GM19395 (cell line): ENCODE measurements at regions not wholly inside any gene's neighbourhood (a gene's known extent, or its start where the extent isn't known, plus 50 kb on each side); places are given as distances from the start of the nearest gene placed in this dataset.

ENCODE experiments used
- ATAC-seq: cut with Tn5 transposase; IDR thresholded peaks from one replicate; pipeline ENCODE4 v1.9.1; 2021; ENCODE audit warnings: mild to moderate bottlenecking, moderate library complexity; ENCODE audit not compliant: unreplicated experiment

DNA sequence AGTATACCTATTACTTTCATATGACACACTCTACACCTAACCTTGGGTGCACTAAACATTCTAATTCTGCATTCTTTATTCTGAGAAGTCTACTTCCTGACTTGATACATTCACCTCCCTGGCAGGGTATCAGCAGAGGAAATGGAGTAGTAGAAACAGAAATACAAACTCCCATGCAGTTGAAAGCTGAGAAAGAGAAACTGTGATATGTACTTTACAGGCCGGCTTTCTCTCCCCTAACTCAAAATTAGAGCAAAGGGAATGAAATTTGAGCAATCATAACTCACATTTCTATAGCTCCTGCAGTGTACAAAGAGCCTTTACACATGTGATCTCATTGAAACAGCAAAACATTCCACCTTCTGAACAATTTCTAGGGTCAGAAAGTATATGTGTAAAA lies 135.5 kb upstream of the COL8A1 start:
- no peak for ATAC-seq

DNA sequence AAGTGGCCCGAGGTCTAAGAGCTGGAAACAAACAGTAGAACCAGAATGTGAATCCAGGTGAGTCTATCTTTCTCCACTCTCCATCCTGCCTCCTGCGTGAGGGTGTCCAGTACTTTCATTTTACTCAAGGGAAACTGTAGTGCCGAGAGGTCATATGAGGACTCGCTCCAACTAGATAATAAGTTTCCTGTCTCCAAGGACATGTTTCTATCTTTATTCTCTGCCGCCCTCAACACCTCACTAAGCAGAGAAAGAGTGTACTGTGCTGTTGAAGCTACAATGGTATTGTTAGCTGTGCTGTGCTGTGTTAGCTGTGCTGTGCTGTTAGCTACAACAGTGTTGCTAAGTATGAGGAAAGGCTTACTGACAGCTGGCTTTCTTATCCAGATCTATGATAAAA lies 137.9 kb upstream of the COL8A1 start:
- ATAC-seq, result no peak

DNA sequence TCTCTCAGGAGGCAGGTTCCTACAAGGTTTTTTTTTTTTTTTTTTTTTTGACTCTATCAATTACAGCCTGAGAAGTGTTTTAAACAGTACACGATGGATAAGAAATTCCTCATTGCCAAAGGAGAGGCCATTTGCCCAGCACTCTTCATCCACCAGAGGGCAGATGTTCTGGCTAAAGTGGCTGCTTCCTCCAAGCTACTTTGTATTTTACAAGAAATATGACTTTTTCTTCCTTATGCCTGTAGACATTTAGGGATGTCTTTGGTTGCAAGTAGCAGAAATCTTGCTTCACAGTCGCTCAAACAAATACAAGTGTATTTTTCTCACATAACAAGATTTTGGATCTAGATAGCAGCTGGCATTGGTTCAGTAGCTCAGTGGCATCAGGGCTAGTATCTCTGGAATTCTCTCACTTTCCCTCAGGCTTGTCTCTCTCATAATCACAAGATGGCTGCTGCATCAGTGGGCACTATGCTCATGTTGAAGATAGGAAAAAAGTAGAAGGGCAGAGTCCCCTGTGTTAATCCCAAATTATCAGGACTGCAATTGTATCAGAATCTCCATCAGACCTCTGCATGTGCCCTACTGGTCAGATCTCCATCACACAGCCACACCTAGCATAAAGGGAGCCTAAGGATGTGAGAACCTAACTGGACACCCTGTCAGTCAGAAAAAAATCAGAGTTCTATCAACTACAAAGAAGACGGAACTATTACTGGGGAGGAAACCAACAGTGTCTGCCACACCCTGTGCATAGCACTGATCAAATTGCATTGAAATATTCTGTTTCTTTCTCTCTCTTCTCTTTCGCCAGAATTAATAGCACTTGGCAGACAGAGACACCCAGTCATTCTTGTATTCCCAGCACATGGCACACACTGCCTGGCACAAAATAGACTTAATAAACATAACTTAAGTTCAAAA lies 138.9 kb upstream of the COL8A1 start:
- ATAC-seq, result peak; percentile 72

DNA sequence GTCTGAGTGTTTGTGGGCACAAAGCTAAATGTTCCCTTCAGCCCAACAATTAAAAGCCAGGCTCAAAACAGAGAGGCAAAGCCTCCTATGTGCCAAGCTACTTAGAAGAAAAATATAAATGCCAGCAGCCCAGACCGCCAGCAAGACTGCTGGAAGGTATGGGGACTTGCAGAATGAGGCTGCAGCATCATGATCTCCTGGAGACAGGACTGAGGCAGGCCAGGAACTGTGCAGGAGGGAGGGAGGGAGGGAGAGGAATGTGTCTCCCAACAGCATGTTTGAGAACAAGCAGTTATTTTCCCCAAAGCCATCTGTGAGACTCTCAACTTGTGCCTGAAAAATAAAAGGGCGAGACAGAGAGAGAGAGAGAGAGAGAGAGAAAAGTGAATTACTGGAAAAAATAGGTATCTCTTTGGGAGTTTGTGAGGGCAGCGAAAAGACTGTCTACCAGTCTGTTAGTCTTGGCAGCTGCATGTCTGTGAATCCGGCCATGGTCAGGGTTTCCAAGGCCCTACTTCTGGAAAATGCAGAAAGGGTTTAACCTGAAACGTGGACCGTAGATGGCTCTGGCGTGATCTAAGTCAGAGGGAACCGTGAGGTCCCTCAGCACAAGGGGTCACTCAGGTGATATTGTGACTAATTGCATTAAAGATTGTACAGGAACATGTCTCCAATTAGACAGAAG lies 139.7 kb upstream of the COL8A1 start:
- peak; percentile 26 for ATAC-seq

DNA sequence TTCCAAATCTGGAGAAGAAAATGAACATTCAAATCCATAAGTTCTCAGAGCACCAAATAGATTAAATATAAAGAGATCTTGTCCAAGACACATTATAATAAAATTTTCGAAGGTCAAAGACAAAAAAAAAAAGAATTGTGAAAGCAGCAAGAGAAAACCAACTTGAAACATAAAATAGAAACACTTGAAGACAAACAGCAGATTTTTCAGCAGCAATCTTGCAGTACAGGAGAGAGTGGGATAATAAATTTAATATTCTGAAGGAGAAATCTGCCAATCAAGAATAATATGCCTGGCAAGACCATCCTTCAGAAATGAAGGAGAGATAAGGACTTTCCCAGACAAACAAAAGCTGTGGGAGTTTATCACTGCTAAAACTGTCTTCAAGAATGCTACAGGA lies 150.5 kb upstream of the COL8A1 start:
- ATAC-seq, result no peak

DNA sequence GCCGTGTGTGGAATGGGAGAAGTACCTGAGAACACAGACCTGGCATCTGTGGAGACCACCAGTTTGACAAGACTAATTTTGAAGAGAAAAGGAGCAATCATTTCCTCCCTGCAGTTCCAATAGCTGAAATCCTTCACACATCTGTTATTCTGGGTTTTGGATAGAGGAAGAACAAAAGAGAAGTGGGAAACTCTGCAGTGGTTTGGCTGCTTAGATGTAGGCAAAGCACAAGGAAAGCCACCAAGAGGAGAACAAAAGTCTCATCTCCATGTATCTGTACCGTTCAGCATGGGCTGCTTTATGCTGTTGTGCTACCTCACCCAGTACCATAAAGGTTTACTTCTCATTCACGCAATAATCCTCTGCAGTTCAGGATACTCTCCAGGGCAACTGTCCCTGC lies 153.1 kb upstream of the COL8A1 start:
- ATAC-seq, result no peak

DNA sequence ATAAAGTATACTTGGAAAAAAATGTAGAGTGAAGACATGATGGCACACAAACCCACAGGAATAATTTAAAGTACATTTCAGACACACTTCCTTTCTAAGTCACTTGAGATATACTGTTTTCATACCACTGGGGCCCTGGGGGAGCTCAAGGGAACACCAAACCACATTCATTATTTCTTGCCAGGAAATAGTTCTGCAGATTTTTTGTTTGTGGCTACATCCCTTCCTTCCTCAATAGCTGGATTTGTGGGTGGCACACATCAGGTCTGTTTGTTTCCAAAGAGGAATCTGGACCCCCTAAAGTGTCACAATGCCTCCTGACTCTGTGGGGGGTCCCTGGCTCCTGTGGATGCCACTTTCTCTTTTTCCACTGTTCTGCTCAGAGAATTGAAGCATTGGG lies 153.5 kb upstream of the COL8A1 start:
- ATAC-seq, result no peak

DNA sequence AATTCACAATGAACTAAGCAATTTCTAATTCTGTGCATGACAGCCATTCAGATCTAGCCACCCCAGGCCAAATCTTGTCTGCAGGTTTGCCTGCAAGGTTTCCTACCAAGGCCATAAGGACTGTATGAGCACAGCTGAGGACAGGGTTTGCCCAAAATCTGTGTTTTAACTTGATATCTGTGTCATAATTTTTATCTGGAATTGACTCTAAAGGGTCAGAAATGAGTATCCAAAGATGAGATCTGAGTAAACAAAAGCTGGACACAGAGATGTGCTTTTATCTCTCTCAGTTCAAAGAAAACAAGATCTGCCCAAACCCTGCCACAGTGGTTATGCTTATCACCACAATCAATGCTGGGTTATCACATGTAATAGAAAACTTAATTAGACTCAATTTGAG lies 154.6 kb upstream of the COL8A1 start:
- no peak for ATAC-seq

DNA sequence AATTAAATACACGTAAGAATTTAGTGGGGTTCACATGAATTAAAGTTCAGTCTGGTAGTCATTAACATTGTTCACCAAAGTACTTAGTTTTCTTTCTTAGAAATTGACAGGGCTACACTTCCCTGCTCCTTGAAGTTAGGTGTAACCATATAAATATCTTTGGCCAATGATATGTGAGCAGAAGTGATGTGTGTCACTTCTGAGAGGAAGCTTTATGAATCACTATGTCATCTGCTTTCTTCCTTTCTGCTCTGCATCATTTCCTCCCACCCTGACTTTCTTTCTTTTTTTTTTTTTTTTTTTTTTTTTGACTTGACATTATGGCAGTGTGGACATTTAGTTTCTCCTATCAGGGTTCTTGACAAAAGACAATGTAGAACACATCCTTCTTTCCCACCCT lies 156.2 kb upstream of the COL8A1 start:
- no peak for ATAC-seq

DNA sequence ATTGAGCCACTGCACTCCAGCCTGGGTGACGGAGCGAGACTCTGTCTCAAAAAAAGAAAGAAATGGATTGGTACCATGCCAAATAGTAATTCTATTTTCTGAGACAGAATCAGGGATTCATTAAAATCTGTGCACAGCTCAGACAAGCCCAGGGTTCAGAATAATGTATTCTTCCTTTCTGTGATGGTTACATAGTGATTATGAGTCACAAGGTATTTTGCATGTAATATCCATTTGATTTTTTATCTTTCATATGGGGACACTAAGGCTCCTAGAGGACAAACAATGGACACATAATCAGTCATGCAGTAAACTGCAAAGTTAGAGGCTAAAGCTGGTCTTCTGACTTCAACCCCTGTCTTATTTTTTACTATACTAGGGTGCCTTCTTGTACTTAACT lies 156.8 kb upstream of the COL8A1 start:
- no peak for ATAC-seq

DNA sequence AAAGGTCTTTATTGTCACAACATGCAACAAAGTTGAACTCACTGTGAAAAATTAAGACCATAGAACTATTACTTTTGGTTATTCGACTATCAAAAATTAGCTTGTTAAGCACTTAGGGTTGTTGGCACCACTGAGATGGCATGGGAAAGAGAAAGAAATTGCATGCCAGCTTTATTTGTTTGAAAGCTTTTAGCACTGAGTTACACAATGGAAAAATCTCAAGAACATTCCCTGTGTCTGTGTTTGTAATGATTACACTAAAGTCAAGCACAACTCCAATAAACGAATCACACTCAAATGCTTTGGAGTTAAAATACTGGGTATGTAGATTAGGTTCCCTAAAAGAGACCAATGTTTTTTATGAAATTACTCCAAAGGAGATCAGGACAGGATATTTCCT lies 158.6 kb upstream of the COL8A1 start:
- ATAC-seq, result no peak

DNA sequence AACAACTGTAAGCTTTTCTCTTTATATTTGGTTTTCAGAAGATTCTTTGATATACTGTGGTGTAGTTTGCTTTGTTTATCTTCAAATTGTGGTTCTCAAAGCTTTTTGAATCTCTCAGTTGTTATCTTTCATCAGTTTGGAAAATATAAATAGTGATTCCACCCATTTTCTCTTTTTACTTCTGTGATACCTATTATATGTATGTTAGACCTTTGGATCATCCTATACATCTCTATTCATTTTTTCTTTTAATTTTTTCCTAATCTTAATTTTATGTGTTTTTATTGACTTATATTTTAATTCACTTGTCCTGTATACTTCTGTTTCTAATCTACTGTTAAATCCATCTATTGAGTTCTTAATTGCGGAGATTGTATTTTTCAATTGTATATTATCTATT lies 160.7 kb upstream of the COL8A1 start:
- no peak for ATAC-seq

DNA sequence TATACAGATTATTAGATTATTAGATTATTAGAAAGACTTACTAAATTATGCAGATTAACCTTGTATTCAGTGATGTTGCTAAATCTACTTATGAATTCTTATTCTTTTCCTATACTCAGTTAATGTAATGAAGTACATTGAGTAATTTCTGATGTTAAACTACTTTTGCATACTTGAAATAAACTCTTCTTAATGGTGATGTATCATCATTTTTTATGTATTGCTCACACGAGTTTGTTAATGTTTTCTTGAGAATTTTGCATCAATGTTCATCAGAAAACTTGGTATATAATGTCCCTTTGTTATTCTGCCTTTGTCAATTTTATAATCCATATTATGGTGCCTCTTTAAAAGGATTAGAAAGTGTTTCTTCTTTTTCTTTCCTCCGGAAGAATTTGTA lies 163.2 kb upstream of the COL8A1 start:
- ATAC-seq, result no peak

DNA sequence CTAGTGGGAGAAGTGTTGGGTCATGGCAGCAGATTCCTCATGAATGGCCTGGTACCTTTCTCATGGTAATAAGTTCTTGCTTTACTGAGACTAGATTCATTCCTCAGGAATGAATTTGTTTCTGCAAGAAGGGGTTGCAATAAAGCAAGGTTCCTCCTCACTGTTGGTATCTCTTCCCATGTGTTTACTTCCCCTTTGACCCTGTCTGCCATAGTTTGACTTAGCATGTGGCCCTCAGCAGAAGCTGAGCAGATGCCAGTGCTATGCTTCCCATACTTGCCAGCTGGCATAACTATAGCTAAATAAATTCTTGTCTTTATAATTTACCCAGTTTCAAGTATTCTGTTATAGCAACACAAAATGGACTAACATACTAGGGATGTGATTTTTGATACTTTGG lies 163.6 kb upstream of the COL8A1 start:
- ATAC-seq, result no peak

DNA sequence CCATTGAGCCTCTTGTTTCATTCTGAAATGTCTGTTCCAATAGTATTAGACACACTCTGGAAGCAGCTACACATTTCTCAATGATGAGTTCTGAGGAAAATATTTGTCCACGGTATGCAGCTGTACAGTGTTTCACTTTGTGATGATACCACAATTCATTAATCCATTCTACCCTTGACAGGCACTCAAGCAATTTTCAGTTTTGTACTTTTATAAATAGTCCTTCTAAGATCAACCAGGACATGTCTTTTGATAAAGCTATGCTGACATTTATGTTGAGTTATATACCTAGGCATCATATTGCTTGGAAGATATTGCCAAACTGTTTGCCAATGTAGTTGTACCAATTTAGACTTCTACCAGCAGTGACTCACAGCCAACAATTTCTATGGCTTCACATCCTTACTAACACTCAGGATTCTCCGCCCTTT lies 165.1 kb upstream of the COL8A1 start:
- no peak for ATAC-seq

DNA sequence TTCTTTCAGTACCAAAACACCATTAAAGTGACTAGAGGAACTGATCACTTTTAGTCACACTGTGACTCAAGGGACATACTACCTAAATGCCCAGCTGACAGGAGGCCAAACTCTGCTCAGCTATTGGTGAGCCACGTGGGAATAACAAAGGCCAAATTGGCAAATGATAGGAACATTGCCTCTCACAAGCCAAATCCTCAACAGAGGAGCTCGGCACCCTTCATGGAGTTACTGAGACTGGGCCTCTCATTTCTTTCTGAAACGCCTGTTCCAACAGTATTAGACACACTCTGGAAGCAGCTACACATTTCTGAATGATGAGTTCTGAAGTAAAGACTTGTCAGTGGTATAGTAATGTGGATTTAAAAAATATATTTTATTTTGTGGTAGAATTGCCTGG lies 166.0 kb upstream of the COL8A1 start:
- ATAC-seq, result no peak

DNA sequence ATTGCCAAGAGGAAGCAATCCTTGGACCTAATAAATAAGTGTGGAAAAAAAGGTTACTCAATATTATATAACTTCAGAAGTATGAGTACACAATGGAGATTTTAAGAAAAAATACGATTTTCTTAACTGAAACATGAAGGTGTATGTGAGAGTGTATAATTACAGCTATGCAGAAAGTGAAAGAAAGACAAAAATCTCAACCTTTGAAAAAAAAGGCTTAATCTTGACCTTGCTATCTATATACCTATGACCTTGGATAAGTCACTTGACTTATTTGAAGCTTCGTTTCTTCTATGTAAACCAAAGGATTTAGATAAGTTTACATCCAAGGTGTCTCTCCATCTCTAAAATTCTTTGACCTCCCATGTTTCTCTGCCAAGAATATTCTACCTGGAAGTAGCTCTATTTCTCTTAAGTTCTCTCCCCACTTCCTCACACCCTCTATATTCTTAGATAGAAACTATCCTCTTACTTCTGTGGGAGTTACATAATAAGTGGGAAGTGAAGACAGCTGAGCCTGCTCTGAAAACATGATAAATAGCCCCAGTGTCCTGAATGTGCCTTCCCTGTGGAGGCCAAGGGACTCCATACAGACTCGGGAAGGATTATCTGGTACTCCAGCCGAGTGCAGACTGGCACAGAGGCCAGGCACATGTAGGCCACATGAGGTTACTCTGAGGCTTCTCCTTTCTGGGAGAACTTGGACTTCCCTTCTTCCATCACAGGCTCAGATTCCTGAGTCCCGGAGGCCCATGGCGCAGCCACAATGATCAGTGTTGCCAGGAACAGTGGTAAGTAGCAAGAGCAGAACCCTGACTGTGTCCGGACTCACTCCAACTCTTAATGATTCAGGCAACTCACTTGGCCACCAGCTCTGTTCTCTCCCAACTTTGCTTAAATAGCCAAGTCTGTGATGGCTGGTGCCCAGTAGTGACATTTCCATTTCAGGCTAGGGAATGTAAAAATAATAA lies 166.8 kb upstream of the COL8A1 start:
- no peak for ATAC-seq

DNA sequence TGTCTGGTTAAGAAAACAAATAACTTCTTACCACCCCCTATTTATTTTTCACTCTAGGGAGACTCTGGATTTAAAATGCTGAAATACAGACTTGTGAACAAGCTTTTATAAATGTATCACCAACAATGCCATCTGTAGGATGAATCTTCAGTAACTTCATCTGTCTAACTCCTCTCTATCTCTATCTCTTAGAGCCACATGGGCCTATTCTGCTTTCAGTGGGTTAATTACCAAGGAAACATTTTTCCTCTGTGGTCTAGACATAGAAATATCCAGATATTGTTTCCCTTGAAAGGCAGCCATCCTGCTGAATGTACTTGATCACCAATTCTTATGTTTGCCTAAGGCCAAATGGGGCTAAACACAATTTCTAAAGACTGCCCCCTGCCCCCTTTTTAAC lies 167.6 kb upstream of the COL8A1 start:
- ATAC-seq, result no peak

DNA sequence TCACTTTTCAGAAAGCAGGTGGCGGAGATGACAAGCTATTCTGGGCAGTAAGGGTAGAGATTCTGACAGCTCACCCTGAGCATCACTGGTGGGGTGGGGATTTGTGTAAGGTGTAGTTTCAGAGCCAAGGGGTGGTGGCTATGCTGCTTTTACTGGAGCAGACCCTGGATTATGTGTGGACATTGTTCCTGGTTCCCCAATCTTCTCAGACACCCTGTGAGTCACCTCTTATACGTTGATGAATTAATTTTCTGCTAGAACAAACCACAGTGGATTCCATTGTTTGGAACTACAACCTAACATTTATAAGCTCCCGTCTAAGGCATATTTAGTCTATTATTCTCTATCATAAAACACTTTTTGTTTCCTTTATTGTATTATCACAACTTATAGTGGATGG lies 169.5 kb upstream of the COL8A1 start:
- ATAC-seq, result no peak

DNA sequence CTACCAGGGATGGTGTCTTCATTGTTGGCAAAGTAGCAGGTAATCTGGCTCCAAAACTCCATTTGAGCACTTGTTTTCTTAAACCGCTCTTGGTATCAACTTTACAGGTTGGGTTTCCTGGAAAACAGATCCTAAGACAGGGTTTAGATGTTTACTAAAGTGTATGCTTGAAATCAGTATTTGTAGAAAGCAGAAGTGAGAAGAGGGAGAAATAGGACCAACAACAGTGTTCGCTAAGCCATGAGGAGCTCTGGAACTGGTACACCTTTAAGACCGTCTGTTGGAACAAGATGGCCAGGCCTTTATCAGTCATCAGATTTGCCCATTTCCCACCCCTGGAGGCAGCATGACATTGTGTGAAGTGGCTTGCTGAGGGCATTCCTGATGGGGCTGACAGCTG lies 171.0 kb upstream of the COL8A1 start:
- ATAC-seq, result no peak

DNA sequence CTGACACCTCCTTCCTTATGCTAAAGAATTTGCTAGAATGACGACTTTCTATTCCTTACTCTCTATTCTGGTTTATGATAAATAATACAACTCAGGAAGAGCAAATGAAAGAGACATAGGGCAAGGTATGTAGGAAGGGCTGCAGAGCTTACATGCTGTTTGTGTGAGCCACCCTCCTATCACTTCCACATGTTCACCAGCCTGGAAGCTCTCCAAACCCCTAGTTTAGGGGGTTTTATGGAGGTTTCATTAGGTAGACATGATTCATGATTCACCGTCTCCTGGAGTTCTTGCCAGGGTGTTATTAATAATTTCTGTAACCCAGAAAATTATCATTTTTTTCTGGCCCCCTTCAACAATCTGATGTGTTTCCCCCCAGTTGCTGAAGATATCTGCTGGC lies 172.1 kb upstream of the COL8A1 start:
- ATAC-seq, result no peak
